GM12874 (cell line): ENCODE measurements at regions not wholly inside any gene's neighbourhood (a gene's known extent, or its start where the extent isn't known, plus 50 kb on each side); places are given as distances from the start of the nearest gene placed in this dataset.

Experiments used
- TF ChIP-seq, protein P1 (sequence below): IDR thresholded peaks from 2 replicates; pipeline ENCODE4 v1.5.1; 2011; ENCODE audit warnings: low read depth, mild to moderate bottlenecking, control low read depth, low read length, moderate library complexity; ENCODE audit not compliant: insufficient read depth

- TF ChIP-seq, protein P1, sequence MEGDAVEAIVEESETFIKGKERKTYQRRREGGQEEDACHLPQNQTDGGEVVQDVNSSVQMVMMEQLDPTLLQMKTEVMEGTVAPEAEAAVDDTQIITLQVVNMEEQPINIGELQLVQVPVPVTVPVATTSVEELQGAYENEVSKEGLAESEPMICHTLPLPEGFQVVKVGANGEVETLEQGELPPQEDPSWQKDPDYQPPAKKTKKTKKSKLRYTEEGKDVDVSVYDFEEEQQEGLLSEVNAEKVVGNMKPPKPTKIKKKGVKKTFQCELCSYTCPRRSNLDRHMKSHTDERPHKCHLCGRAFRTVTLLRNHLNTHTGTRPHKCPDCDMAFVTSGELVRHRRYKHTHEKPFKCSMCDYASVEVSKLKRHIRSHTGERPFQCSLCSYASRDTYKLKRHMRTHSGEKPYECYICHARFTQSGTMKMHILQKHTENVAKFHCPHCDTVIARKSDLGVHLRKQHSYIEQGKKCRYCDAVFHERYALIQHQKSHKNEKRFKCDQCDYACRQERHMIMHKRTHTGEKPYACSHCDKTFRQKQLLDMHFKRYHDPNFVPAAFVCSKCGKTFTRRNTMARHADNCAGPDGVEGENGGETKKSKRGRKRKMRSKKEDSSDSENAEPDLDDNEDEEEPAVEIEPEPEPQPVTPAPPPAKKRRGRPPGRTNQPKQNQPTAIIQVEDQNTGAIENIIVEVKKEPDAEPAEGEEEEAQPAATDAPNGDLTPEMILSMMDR, result no peak
These were observed 77.2 kb downstream of the CEBPB start for GRCh38 chr20:50267866-50268219.

GRCh38 chr20:50269091-50270033 lies 78.7 kb downstream of the CEBPB start:
- TF ChIP-seq, protein P1, result no peak

DNA sequence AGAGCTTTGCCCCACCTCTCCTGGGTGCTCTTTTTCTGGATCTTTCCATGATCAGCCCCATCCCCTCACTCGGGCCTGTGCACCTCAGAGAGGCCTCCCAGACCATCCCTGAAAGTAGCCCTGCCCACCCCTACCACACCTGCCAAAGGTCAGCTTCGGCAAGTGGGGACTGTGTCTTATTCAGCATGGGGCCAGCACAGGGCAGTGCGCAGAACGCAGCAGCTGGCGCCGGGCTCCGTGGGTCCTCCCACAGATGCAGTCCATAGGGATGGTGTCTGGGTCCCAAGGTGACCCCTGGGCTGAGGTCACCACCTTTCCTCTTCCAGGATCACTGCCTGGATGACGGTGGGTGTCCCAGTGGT lies 79.4 kb downstream of the CEBPB start:
- TF ChIP-seq, protein P1, result no peak

DNA sequence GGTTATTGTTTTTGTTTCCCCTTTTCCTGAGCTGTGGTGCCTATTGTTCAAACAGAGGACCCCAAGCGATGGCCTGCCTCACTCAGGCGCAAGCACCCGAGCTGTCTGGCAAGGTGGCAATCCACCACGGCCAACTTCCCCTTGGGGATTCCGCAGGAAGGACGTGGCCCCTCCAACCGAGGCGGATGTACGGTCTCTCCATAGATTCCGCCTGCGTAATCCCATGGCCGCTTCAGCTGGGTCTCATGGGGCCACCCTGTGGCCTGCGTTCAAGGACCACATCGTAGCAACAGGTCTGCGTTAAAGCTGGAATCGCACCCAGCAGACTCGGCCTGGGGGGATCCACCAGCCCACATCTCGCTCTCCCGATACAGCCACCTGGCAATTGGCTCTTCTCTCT lies 79.9 kb downstream of the CEBPB start:
- TF ChIP-seq, protein P1, result no peak

DNA sequence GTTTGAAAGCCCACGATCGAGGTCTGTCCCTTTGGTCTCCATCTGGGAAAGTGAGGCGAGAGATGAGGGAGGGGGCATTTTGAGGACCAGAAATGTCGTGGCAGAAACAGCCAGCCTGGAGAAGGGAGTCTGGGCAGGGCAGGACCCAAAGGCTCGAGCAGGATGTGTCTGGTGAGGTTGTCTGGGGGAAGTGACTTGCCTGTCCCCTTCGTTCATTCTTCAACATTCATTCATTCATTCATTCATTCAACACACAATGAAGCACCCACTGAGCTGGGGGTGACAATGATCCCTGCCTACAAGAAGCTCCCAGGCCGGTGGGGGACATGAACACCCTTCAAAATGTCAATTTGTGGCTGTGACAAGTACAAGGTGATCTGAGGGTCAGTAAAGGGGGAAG lies 80.5 kb downstream of the CEBPB start:
- TF ChIP-seq, protein P1, result no peak

DNA sequence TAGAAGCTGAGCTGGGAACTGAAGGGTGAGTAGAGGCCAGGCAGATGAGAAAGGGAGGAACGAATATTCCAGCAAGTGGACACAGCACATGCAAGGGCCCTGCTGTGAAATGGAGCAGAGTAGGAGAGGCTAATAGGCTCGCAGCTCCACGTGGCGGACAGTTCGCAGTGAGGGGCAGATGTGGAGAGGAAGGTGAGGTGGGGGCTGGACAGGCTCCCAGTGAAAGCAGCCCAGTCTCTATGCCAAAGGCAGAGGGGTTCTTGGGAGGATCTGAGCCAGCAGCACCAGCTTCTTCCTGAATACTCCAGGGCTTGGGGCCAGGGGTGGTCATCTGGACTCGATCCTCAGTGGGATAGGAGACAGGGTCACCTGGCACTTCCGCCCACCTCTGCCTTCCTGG lies 81.0 kb downstream of the CEBPB start:
- TF ChIP-seq, protein P1, result no peak

DNA sequence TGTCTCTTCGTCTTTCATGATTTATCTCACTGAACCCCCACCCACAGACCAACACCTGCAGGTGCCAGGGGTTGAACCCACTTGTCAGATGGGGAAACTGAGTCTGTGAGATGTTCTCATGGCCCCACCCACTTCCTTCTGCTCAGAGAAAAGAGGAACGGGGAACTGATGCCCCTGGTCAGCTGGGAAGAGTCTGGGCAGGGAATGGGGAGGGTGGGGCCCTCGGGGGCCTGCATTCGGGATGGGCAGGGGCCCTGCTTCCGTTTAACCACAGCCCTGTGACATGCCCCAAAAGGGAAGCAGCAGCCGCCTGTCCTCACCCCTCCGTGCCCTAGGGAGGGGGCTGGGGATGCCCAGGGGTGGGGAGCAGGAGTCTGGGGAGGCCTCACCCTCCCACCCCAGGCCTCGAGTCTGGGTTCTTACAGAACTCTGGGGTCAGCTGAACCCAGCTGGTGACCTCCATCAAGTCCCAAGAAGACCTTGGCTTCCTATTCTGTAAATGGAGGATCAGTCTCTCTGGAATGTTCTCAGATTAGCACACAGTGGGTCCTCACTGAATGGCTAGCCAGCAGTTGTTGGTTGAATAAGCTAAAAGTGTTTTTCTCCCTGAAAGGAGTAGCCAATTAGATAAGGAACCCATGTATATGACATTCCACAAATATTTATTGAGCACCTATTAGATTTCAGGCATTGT lies 81.5 kb downstream of the CEBPB start:
- TF ChIP-seq, protein P1, result no peak
